Astrocyte of the cerebellum (primary cell): ENCODE measurements at regions not wholly inside any gene's neighbourhood (a gene's known extent, or its start where the extent isn't known, plus 50 kb on each side); places are given as distances from the start of the nearest gene placed in this dataset.

ENCODE experiments used
- DNase-seq: peaks from one replicate; pipeline ENCODE4 v3.0.0-alpha.2; 2011; ENCODE audit warnings: low read depth
- H3K4me3 ChIP-seq: 2 replicates; pipeline ENCODE4 v1.5.1; 2011; ENCODE audit warnings: mild to moderate bottlenecking, low read depth, low read length, moderate library complexity
- CTCF ChIP-seq: IDR thresholded peaks from 2 replicates; pipeline ENCODE4 v1.5.1; 2012; ENCODE audit warnings: low read length, low read depth, moderate library complexity, mild to moderate bottlenecking; ENCODE audit errors: missing control alignments
- in situ Hi-C: cut with HindIII; loops from 2 replicates; pipeline ENCODE4 v1.10.0; 2017; ENCODE audit warnings: low sequenced_read_pairs

- in situ Hi-C loops: no loop called here
- TF ChIP-seq CTCF: no peak
- no peak for DNase-seq
- H3K4me3 ChIP-seq: no peak overlapping the region
These were observed 165.0 kb upstream of the ARL4C start for GRCh38 chr2:234661849-234662248.

GRCh38 chr2:234661175-234661574, 164.3 kb upstream of the ARL4C start:
- TF ChIP-seq CTCF: no peak
- H3K4me3 ChIP-seq: no peak overlapping the region
- in situ Hi-C loops: no loop called here
- DNase-seq: no peak

GRCh38 chr2:234655706-234656105, 158.8 kb upstream of the ARL4C start:
- H3K4me3 ChIP-seq: no peak overlapping the region
- TF ChIP-seq CTCF: no peak
- no peak for DNase-seq
- in situ Hi-C loops: loop anchor here (5.0 kb wide), 1 partner anchor 83 kb away; no protein-coding TSS in a partner anchor

GRCh38 chr2:234650911-234651310, 154.0 kb upstream of the ARL4C start:
- no peak overlapping the region for H3K4me3 ChIP-seq
- DNase-seq: no peak
- in situ Hi-C loops: no loop called here
- TF ChIP-seq CTCF: no peak

GRCh38 chr2:234649951-234650350, 153.1 kb upstream of the ARL4C start:
- no peak overlapping the region for H3K4me3 ChIP-seq
- TF ChIP-seq CTCF: no peak
- no peak for DNase-seq
- in situ Hi-C loops: no loop called here

GRCh38 chr2:234643407-234643806, 146.5 kb upstream of the ARL4C start:
- in situ Hi-C loops: no loop called here
- TF ChIP-seq CTCF: no peak

GRCh38 chr2:234641086-234641485, 144.2 kb upstream of the ARL4C start:
- in situ Hi-C loops: no loop called here
- DNase-seq: no peak
- no peak for TF ChIP-seq CTCF
- H3K4me3 ChIP-seq: no peak overlapping the region

More at GRCh38 chr2:234643407-234643806, 146.5 kb upstream of the ARL4C start:
- no peak overlapping the region for H3K4me3 ChIP-seq
- no peak for DNase-seq
